Stimulated activated CD4-positive, alpha-beta T cell treated with anti-CD3 and anti-CD28 coated beads, Interleukin-2, amount 100 ng/mL, for 24 hours (primary cell): ENCODE measurements at regions not wholly inside any gene's neighbourhood (a gene's known extent, or its start where the extent isn't known, plus 50 kb on each side); places are given as distances from the start of the nearest gene placed in this dataset.
"Not testable (repeated sequence)": the region's sequence is repeated elsewhere in the genome, so short reads cannot be mapped to it uniquely, and the experiment has no call there.

Experiments
- DNase-seq, 2 donors: peaks; one replicate each; pipeline ENCODE4 v3.0.0-alpha.2; 2020

DNA sequence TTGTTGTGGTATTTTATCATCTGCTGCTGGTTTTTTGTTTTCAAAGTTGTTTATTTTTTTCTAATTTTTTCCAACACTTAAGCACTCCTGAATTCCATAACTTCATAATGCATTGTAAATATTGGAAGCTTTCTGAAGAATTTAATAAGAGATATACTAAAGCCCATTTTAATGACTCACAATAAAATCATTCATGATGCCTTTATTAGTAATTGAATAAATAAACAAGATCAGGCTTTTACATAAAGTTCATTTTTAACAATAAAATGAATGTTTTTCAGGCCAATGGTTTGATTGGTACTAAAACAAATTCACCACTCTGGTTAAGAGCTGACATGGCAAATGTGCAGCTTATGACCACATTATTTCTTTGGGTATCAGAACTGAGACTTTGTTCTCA is 408.2 kb upstream of the SMIM31 start:
- no peak for DNase-seq

DNA sequence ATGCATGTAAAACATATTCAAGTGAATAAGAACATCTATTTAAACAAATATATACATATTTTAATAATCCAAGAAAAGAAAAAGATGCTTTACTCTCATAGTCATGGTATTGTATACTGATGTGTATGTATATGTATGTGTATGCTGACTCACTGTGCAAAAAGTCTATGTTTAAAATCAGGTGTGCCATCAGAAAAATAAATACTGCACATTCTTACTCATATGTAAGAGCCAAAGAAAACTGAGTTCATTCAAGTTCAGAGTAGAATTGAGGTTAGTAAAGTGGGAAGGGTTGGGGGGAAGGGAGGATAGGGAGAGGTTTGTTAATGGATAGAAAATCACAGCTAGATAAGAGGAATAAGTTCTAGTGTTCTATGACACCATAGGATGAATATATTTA is 403.9 kb upstream of the SMIM31 start:
- DNase-seq = no peak

GRCh38 chr4:164350716-164351115 is 403.2 kb upstream of the SMIM31 start:
- DNase-seq = not testable (repeated sequence)

- no peak for DNase-seq
Measured at GRCh38 chr4:164357957-164358356, 396.0 kb upstream of the SMIM31 start.

DNA sequence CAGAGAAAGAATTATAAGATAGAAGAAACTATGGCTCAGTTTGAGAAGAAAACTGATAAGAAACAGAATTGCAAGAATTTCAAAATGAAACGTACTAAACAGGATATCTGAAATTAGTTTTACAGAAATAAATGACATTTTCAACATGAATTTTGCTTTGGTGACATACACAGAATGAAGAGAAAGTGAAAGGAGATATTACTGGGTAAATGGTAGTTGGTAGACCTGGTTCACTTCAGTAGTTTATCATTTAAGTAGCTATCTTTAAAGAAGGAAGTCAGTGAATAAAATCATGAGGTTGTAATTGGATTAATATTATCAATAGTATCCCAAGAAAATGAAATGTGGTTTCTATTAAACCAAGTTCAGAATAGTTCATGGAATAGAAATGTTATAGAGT is 395.5 kb upstream of the SMIM31 start:
- no peak for DNase-seq

GRCh38 chr4:164359881-164360280 is 394.1 kb upstream of the SMIM31 start:
- DNase-seq = no peak

- DNase-seq = no peak
Measured at GRCh38 chr4:164368894-164369293, 385.0 kb upstream of the SMIM31 start.

GRCh38 chr4:164373021-164373420 is 380.9 kb upstream of the SMIM31 start:
- no peak for DNase-seq

DNA sequence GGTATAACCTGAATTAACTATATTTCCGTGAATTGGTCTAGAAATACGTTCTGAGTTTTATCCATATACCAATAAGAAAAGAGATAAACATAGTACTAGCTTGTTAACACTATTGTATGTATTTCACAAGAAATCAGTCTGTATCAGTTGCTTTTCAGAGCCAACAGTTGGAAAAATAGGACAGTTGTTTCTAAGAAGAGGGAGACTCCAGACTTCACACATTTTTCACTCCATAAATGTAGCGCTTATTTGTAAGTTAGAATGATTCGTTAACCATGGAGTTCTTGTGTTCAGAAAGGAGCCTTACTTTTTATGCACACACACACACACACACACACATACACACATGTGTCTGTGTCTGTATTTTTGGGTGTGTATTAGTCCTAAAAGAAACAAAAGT is 376.7 kb upstream of the SMIM31 start:
- no peak for DNase-seq

GRCh38 chr4:164378361-164378760 is 375.6 kb upstream of the SMIM31 start:
- no peak for DNase-seq

GRCh38 chr4:164379694-164380093 is 374.2 kb upstream of the SMIM31 start:
- no peak for DNase-seq

DNA sequence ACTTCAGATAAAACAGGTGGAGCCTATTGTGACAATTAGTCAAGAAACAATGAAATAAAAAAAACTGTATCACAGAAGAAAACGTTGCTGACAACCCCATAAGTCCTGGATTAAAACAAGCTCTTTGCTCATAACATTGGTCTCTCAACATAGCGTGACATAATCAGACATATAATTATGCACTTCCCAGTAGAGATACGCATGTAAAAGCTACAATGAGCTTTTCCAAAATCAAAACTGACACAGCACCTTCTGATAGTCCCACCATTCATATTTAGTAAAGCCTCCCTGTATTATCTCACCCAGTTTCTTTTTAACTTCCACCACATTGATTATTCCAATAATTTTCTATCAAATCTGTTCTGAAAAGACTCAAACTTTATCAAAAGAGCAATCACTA is 372.1 kb upstream of the SMIM31 start:
- DNase-seq = no peak

- no peak for DNase-seq
Measured at GRCh38 chr4:164383058-164383357, 370.9 kb upstream of the SMIM31 start.

GRCh38 chr4:164383358-164384220 is 370.3 kb upstream of the SMIM31 start:
- peak in 1 of 2 donors; percentile 6 for DNase-seq

GRCh38 chr4:164384416-164384815 is 369.5 kb upstream of the SMIM31 start:
- DNase-seq = no peak

DNA sequence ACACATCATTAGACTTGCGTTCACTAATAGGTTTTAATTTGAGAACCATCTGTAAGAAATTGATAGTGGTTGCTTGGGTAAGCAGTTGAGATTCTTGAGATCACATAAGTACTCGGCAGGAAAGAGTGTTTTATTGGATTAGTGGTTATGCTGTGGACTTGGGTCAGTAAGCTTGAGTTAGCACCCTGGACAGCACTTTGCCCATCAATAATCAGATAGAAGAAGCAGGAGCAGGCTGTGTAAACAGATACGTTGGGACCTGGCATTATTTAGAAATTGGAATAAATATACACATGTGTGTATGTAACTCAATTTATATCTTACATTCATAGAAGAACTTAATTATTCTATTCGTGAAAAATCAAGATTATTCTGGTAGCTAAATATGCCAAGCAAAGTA is 357.5 kb upstream of the SMIM31 start:
- no peak for DNase-seq

GRCh38 chr4:164402554-164402953 is 351.4 kb upstream of the SMIM31 start:
- DNase-seq = no peak

DNA sequence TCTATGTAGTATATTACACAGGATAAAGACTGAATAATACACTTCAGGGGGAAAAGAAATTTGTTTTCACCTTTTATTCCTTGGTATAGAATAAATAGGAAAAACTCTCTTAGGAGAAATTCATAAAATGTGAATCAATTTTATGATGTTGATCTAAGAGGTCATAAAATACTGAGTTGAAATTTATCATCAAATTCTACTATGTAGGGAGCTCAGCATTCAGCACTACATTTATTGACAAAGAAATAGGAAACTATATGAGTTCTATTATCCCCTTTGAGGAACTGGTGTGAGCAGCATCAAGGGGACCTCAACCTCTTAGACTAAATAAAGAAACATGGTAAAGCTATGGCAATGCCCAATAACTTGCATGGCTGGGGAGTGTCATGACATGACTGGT is 348.2 kb upstream of the SMIM31 start:
- no peak for DNase-seq

DNA sequence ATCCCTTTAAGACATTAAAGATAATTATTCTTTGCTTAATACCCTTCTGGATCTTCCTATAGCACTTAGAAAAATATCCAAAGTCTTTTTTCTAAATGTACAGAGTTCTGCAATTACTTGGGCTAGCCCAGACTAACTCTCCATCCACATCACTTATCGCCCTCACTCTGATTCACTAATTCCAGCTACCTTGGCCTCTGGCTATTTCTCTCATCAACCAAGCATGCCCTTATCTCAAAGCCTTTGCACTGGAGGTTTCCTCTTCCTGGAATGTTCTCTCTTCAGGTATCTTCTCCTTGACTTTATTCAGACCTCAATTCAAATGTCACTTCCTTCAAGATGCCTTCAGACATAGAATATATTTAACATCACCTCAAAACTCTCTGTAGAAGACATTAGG is 345.1 kb upstream of the SMIM31 start:
- DNase-seq = no peak

DNA sequence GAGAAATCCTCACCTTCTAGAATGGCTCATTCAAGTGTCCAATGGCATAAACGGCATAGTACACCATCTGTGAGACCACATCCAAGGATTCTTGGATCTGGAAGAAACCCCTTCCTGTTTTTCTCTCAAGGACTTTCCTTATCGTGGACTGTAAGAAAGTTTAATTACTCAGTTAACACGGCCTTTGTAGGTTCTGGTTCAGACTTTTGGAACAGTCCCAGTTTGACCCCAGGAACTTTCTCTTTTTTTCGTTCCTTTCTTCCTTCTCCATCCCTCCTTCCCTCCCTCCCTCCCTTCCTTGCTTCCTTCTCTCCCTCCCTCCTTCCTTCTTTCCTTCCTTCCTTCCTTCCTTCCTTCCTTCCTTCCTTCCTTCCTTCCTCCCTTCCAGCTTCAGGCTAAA is 343.5 kb upstream of the SMIM31 start:
- no peak for DNase-seq

DNA sequence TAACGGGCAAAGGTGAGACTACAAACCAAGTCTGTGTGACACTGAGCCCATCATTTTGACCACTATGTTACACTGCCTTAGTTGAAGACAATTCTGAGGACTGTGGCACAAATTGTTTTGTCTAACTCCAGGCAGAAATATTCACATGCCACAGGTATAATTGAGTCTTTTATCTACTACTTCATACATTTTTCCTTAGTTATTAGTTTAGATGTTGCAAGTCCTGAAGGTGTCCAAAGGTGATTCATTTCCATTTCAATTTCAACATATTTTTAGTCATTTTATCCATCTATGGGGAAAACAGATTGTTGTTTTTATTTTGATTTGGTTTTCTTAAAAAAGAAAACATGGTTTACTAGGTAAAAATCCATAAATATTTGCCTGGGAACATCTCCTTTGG is 341.7 kb upstream of the SMIM31 start:
- DNase-seq = no peak

GRCh38 chr4:164413743-164414142 is 340.2 kb upstream of the SMIM31 start:
- no peak for DNase-seq

DNA sequence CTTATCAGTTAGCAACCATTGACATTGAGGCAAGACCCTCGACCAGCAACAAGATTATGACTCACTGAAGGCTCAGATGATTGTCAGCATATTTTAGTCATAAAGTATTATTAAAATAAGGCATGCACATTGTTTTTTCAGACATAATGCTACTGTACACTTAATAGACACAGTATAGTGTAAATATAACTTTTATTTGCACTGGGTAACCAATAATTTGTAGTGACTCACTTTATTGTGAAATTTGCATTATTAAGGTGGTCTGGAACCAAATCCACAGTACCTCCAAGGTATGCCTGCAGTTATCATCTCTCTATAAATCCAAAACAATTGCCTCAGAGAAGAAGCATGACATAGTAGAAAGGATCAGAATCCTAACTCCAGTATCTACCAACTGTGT is 330.1 kb upstream of the SMIM31 start:
- DNase-seq = no peak

DNA sequence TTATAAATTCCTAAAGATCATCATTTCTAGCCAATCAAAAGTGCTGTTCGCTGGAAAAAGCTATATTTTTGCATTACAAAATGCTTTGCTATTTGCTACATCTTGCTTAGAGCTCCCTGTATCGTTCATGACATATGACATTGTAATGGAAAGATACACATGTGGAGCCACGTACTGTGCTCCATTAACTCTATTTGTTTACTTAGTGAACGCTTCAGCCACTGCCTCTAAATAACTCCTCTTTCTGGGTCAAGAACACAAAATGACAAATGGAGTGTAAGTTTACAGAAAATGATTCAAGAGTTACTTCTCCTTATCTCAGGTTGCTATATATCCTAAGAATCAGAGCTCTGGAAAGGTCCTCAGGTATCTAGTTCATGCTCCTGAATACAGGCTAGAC is 329.1 kb upstream of the SMIM31 start:
- no peak for DNase-seq

DNA sequence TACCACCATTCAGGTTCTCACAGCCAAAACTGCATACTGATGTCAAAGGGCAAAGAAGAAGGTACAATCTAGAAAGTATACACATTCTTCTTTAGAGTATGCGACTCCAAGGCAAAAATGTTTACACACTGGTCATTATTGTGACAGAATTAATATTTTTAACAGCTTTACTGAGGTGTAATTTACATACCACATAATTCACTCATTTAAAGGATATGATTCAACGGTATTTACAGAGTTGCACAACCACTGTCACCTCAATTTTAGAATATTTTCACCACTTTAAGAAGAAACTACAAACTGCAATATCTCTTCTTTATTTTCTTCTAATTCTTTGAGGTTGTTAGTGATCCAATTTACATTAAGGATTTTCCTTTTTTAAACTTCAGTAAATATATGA is 325.4 kb upstream of the SMIM31 start:
- DNase-seq = no peak
